ENCODE measurements at regions not wholly inside any gene's neighbourhood (a gene's known extent, or its start where the extent isn't known, plus 50 kb on each side); places are given as distances from the start of the nearest gene placed in this dataset.

GRCh38 chr5:2066373-2066772, 183.6 kb upstream of the IRX4 start:
- peaks cover 4% of the 10 kb centered on the region for H3K27me3 Mint-ChIP-seq (ENCODE audit: insufficient read depth, low read depth, poor library complexity)
- no peak overlapping the region for H3K27ac Mint-ChIP-seq

More at GRCh38 chr5:2066373-2066772, 183.6 kb upstream of the IRX4 start:
- Histone ChIP-seq H3K9me2 (ENCODE audit: insufficient read depth) (no peaks in the 10 kb centered on the region), H3K27me3 (ENCODE audit: insufficient read depth) (no peaks in the 10 kb centered on the region), H3F3A (replicated peaks; ENCODE audit: low read depth) (no peaks in the 10 kb centered on the region), H3K4me2 (no peak overlapping the region), H4K20me1 (replicated peaks; ENCODE audit: insufficient read depth) (no peaks in the 10 kb centered on the region), H3K4me1 (ENCODE audit: insufficient read depth) (no peaks in the 10 kb centered on the region), H3K36me3 (ENCODE audit: insufficient read depth) (no peaks in the 10 kb centered on the region), H2AFZ (no peak overlapping the region), H3K27ac (ENCODE audit: low read depth) (no peak overlapping the region), H3K79me2 (replicated peaks; ENCODE audit: insufficient read depth) (no peaks in the 10 kb centered on the region), H3K4me3 (no peak overlapping the region)
- Mint-ChIP-seq H3K36me3 (ENCODE audit: low read depth) (no peaks in the 10 kb centered on the region; the same call in 2 of the 3 replicates), H3K4me1 (peaks cover 14% of the 10 kb centered on the region; the same call in 2 of the 3 replicates), H3K9me3 (no peaks in the 10 kb centered on the region), H3K4me3 (no peak overlapping the region)
- ATAC-seq (no peak), DNase-seq (ENCODE audit: low spot score) (no peak)
- TF ChIP-seq ZNF462 (CRISPR knock-in tag; IDR thresholded peaks at IDR 0.05) (no peak), EZH2phosphoT487 (IDR thresholded peaks at IDR 0.05; ENCODE audit: unreplicated experiment) (no peak), STAT1 (IDR thresholded peaks at IDR 0.05; ENCODE audit: unreplicated experiment) (no peak), POLR2AphosphoS5 (IDR thresholded peaks at IDR 0.05; ENCODE audit: low read depth) (no peak), JUNB (IDR thresholded peaks at IDR 0.05; ENCODE audit: unreplicated experiment) (no peak), CREB1 (CRISPR knock-in tag; IDR thresholded peaks at IDR 0.05; ENCODE audit: low read depth) (no peak), NANOG (IDR thresholded peaks at IDR 0.05; ENCODE audit: borderline replicate concordance) (no peak), ZNF331 (CRISPR knock-in tag; IDR thresholded peaks at IDR 0.05; ENCODE audit: low read depth) (no peak), REST (IDR thresholded peaks at IDR 0.05; ENCODE audit: unreplicated experiment) (no peak), ZNF114 (CRISPR knock-in tag; IDR thresholded peaks at IDR 0.05) (no peak), EZH2 (IDR thresholded peaks at IDR 0.05; ENCODE audit: low read depth, unreplicated experiment) (no peak), CTCF (conservative IDR thresholded peaks at IDR 0.05; ENCODE audit: low read depth in 2 of 2) (no peak)

Data from GM23338 (cell line).